ENCODE measurements at regions not wholly inside any gene's neighbourhood (a gene's known extent, or its start where the extent isn't known, plus 50 kb on each side); places are given as distances from the start of the nearest gene placed in this dataset.

DNA sequence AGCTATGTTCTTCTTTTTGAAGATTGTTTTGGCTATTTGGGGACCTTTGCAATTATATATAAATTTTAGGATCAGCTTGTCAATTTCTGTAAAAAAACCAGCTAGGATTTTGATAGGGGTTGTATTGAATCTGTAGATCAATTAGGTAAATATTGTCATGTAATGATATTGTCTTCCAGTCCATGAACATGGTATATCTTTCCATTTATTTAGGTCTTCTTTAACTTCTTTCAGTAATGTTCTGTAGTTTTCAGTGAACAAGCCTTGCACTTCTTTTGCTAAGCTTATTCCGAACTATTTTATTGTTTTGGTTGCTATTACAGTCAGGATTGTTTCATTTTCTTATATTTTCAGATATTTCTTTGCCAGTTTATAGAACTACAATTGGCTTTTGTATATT is 175.8 kb upstream of the RARB start:
- TF ChIP-seq, protein P1, sequence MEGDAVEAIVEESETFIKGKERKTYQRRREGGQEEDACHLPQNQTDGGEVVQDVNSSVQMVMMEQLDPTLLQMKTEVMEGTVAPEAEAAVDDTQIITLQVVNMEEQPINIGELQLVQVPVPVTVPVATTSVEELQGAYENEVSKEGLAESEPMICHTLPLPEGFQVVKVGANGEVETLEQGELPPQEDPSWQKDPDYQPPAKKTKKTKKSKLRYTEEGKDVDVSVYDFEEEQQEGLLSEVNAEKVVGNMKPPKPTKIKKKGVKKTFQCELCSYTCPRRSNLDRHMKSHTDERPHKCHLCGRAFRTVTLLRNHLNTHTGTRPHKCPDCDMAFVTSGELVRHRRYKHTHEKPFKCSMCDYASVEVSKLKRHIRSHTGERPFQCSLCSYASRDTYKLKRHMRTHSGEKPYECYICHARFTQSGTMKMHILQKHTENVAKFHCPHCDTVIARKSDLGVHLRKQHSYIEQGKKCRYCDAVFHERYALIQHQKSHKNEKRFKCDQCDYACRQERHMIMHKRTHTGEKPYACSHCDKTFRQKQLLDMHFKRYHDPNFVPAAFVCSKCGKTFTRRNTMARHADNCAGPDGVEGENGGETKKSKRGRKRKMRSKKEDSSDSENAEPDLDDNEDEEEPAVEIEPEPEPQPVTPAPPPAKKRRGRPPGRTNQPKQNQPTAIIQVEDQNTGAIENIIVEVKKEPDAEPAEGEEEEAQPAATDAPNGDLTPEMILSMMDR (IDR thresholded peaks at IDR 0.05; ENCODE audit: extremely low read depth in 1 of 2, insufficient read depth in 1 of 2, low read depth in 1 of 2, low read length in 2 of 2) = no peak
- TF ChIP-seq MYC (IDR thresholded peaks at IDR 0.05; ENCODE audit: low read depth, low read length) = no peak
- no peak for TF ChIP-seq POLR2A (IDR thresholded peaks at IDR 0.05; ENCODE audit: low read depth, low read length)

Measured in endothelial cell of umbilical vein (primary cell).